Esophagus squamous epithelium (tissue), 5 donors: ENCODE measurements at regions not wholly inside any gene's neighbourhood (a gene's known extent, or its start where the extent isn't known, plus 50 kb on each side); places are given as distances from the start of the nearest gene placed in this dataset.

Experiments used
- DNase-seq: peaks from one replicate; lab custom pipeline; 2025; lab: John Stamatoyannopoulos, UW
- H3K27ac ChIP-seq, 4 donors: fragments of 200-600 bp; sonication (generic); one replicate each; pipeline ENCODE4 v1.5.1; 2016 to 2019; ENCODE audit warnings: mild to moderate bottlenecking in 1 of 4
- H3K27me3 ChIP-seq, 4 donors: fragments of 200-600 bp; sonication (generic); 1 replicate in 3 of 4; 2 replicates in 1 of 4; pipeline versions ENCODE4 v1.5.1 to v1.6.0; 2017 to 2021; ENCODE audit warnings: antibody characterized with exemption in 1 of 4
- H3K36me3 ChIP-seq, 3 donors: fragments of 200-600 bp; sonication (generic); one replicate each; pipeline ENCODE4 v1.5.1; 2016 to 2019
- H3K4me1 ChIP-seq, 3 donors: fragments of 200-600 bp; sonication (generic); one replicate each; pipeline ENCODE4 v1.5.1; 2017 to 2019
- H3K4me3 ChIP-seq, 4 donors: fragments of 200-600 bp; sonication (generic); 1 replicate in 3 of 4; 2 replicates in 1 of 4; pipeline ENCODE4 v1.5.1; 2016 to 2019; ENCODE audit warnings: mild to moderate bottlenecking in 2 of 4, moderate library complexity in 1 of 4
- H3K9me3 ChIP-seq, 3 donors: fragments of 200-600 bp; sonication (generic); one replicate each; pipeline ENCODE4 v1.5.1; 2016 to 2019
- POLR2A ChIP-seq, 4 donors: fragments of 450-650 bp; IDR thresholded peaks; one replicate each; pipeline ENCODE4 v1.6.1; 2017; ENCODE audit warnings: antibody characterized with exemption in 4 of 4, mild to moderate bottlenecking in 4 of 4, moderate library complexity in 3 of 4
- WGBS, 2 donors: methylation state at CpG; one replicate each; pipeline ENCODE4 v1.1.5; 2018; 5-methylcytosine and 5-hydroxymethylcytosine counted together
- intact Hi-C: fragments of 100-400 bp; cut with DNase I; formaldehyde crosslinking; loops from one replicate; pipeline ENCODE4 v1.15.0; 2022
- TF ChIP-seq, protein P1 (sequence below), 6 experiments: fragments of 450-650 bp in 4 of 6; fragments of 200-600 bp in 2 of 6; sonication (generic) in 2 of 6; IDR thresholded peaks; one replicate each; pipeline ENCODE4 v1.5.1; 2016 to 2019; ENCODE audit warnings: antibody characterized with exemption in 6 of 6, mild to moderate bottlenecking in 4 of 6, moderate library complexity in 4 of 6
- donor health status: DM: yes; HTN: yes; CAD: no.

DNA sequence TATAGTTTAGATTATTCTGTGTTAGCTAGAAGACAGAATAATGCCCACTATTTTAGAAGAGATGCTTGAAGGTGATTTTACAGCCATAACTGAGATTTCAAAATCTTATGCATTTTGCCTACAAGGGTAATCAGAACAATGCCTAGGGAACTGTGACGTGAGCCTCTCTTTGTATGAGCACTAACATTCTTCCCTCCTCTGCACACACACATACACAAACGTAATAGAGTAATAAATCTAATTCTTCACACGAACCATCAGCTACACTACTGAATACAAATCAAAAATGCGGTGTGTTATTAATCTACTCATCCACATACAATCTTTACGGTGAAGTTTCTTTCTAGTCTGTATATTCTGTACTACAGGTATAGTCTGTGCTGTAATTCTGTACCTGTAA lies 227.8 kb downstream of the PLK2 start:
- H3K4me1 ChIP-seq: peaks cover 0 to 17% (median 0%) of the 10 kb centered on the region in 3 donors
- H3K9me3 ChIP-seq: no peaks in the 10 kb centered on the region
- WGBS, 2 donors: 80 to 83% methylated on average over 5 of the region's 5 CpGs
- no peaks in the 10 kb centered on the region for H3K36me3 ChIP-seq
- TF ChIP-seq POLR2A (IDR thresholded peaks at IDR 0.05): no peak
- TF ChIP-seq, protein P1, sequence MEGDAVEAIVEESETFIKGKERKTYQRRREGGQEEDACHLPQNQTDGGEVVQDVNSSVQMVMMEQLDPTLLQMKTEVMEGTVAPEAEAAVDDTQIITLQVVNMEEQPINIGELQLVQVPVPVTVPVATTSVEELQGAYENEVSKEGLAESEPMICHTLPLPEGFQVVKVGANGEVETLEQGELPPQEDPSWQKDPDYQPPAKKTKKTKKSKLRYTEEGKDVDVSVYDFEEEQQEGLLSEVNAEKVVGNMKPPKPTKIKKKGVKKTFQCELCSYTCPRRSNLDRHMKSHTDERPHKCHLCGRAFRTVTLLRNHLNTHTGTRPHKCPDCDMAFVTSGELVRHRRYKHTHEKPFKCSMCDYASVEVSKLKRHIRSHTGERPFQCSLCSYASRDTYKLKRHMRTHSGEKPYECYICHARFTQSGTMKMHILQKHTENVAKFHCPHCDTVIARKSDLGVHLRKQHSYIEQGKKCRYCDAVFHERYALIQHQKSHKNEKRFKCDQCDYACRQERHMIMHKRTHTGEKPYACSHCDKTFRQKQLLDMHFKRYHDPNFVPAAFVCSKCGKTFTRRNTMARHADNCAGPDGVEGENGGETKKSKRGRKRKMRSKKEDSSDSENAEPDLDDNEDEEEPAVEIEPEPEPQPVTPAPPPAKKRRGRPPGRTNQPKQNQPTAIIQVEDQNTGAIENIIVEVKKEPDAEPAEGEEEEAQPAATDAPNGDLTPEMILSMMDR (IDR thresholded peaks at IDR 0.05): no peak
- intact Hi-C loops: no loop called here
- no peak overlapping the region for H3K27ac ChIP-seq
- no peak overlapping the region for H3K4me3 ChIP-seq
- DNase-seq: no peak
- no peaks in the 10 kb centered on the region for H3K27me3 ChIP-seq

GRCh38 chr5:58231041-58231440 lies 228.8 kb downstream of the PLK2 start:
- H3K9me3 ChIP-seq: no peaks in the 10 kb centered on the region
- no peaks in the 10 kb centered on the region for H3K27me3 ChIP-seq
- TF ChIP-seq, protein P1 (IDR thresholded peaks at IDR 0.05): no peak
- no peak for TF ChIP-seq POLR2A (IDR thresholded peaks at IDR 0.05)
- no peaks in the 10 kb centered on the region for H3K36me3 ChIP-seq
- H3K4me3 ChIP-seq: no peak overlapping the region
- peaks cover 0 to 17% (median 0%) of the 10 kb centered on the region in 3 donors for H3K4me1 ChIP-seq
- 13 to 23% methylated on average over 1 of the region's 1 CpG for WGBS, 2 donors
- H3K27ac ChIP-seq: no peak overlapping the region
- intact Hi-C loops: no loop called here
- no peak for DNase-seq

- no peak for DNase-seq
- Histone ChIP-seq H3K27ac (no peak overlapping the region), H3K4me1 (peaks cover 0 to 8% (median 0%) of the 10 kb centered on the region in 3 donors), H3K4me3 (no peak overlapping the region), H3K36me3 (no peaks in the 10 kb centered on the region), H3K9me3 (no peaks in the 10 kb centered on the region), H3K27me3 (no peaks in the 10 kb centered on the region)
- intact Hi-C loops: no loop called here
- WGBS, 2 donors: 75 to 95% methylated on average over 5 of the region's 5 CpGs
- TF ChIP-seq, protein P1 (IDR thresholded peaks at IDR 0.05): no peak
- TF ChIP-seq POLR2A (IDR thresholded peaks at IDR 0.05): no peak
Observed at GRCh38 chr5:58228896-58229295, 231.0 kb downstream of the PLK2 start.

DNA sequence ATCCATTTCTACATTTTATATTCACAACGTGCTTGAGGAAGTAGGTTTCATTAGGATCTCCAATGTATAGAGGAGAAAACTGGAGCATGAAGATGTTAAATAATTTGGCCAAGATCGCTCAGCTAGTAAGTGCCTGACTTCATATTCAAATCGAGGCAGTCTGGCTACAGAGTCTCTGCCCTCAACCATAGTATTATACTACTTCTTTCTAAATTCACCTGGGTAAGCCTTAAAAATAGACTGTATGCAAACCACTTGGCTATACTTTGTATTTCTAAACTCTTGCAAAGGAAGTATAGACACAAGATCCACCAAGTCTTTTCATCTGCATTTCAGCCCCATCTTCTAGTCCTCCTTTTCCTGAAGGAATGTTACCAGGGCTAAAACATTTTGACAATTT lies 232.0 kb downstream of the PLK2 start:
- H3K9me3 ChIP-seq: no peaks in the 10 kb centered on the region
- H3K27me3 ChIP-seq: no peaks in the 10 kb centered on the region
- no peak for TF ChIP-seq POLR2A (IDR thresholded peaks at IDR 0.05)
- TF ChIP-seq, protein P1 (IDR thresholded peaks at IDR 0.05): no peak
- no peak overlapping the region for H3K4me3 ChIP-seq
- no peak for DNase-seq
- intact Hi-C loops: no loop called here
- 73 to 88% methylated on average over 3 of the region's 3 CpGs for WGBS, 2 donors
- no peaks in the 10 kb centered on the region for H3K36me3 ChIP-seq
- H3K4me1 ChIP-seq: peaks cover 0 to 8% (median 0%) of the 10 kb centered on the region in 3 donors
- no peak overlapping the region for H3K27ac ChIP-seq

- 13 to 19% methylated on average over 5 of the region's 5 CpGs for WGBS, 2 donors
- TF ChIP-seq, protein P1 (IDR thresholded peaks at IDR 0.05): no peak
- TF ChIP-seq POLR2A (IDR thresholded peaks at IDR 0.05): no peak
- intact Hi-C loops: no loop called here
- Histone ChIP-seq H3K36me3 (no peaks in the 10 kb centered on the region), H3K9me3 (no peaks in the 10 kb centered on the region), H3K27me3 (no peaks in the 10 kb centered on the region), H3K4me1 (no peaks in the 10 kb centered on the region), H3K4me3 (no peak overlapping the region), H3K27ac (peak overlapping the region in 1 of 4 donors; percentile 4)
- no peak for DNase-seq
Observed at GRCh38 chr5:58224661-58225060, 235.2 kb downstream of the PLK2 start.
